ENCODE measurements at regions not wholly inside any gene's neighbourhood (a gene's known extent, or its start where the extent isn't known, plus 50 kb on each side); places are given as distances from the start of the nearest gene placed in this dataset.

DNA sequence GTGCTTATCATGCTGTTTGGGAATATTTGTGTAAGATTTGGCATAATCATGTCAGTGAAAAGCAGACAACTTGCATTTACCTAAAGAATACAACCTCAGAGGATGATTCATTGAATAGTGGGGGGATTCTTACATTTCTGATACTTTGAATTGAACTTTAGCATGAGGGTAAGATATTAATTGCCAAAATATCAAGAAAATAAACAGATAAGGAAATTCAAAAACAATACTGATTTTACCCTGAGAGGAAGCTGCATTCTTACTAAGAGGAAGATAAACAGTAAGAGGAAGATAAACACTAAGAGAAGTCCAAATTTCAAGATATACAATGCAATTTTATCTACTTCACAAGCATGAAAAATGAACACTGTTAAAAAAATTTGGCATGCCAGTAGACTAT is 2564.3 kb upstream of the PCDH20 start:
- TF ChIP-seq, protein P1, sequence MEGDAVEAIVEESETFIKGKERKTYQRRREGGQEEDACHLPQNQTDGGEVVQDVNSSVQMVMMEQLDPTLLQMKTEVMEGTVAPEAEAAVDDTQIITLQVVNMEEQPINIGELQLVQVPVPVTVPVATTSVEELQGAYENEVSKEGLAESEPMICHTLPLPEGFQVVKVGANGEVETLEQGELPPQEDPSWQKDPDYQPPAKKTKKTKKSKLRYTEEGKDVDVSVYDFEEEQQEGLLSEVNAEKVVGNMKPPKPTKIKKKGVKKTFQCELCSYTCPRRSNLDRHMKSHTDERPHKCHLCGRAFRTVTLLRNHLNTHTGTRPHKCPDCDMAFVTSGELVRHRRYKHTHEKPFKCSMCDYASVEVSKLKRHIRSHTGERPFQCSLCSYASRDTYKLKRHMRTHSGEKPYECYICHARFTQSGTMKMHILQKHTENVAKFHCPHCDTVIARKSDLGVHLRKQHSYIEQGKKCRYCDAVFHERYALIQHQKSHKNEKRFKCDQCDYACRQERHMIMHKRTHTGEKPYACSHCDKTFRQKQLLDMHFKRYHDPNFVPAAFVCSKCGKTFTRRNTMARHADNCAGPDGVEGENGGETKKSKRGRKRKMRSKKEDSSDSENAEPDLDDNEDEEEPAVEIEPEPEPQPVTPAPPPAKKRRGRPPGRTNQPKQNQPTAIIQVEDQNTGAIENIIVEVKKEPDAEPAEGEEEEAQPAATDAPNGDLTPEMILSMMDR (IDR thresholded peaks at IDR 0.05), result no peak
- TF ChIP-seq POLR2A (IDR thresholded peaks at IDR 0.05; ENCODE audit: low read depth) (no peak), EP300 (IDR thresholded peaks at IDR 0.05) (no peak)

All from esophagus muscularis mucosa (tissue), 4 donors.